ENCODE measurements at regions not wholly inside any gene's neighbourhood (a gene's known extent, or its start where the extent isn't known, plus 50 kb on each side); places are given as distances from the start of the nearest gene placed in this dataset.

DNA sequence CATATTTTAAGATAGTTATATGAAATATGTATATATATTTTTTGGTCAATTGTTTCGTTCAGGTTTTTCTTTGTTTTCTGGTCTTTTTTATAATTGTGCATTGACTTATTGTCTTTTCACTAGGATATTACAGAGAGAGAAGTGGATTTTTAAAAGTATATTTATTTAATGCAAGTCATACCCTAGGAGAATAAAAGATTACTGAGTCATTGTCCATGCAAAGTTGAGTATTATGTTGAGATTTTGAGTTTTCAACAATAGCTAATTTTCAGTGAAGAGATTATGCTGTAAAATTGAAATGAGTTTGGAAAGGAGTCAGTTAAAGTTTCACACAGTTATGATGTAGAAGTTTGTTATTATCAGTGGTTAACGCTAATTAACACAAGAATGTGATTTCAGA lies 203.6 kb upstream of the SPRED2 start:
- TF ChIP-seq POLR2A (IDR thresholded peaks at IDR 0.05) (no peak), CTCF (IDR thresholded peaks at IDR 0.05) (no peak)
